Fibroblast of lung (primary cell): ENCODE measurements at regions not wholly inside any gene's neighbourhood (a gene's known extent, or its start where the extent isn't known, plus 50 kb on each side); places are given as distances from the start of the nearest gene placed in this dataset.

Experiments used
- DNase-seq, 2 donors: peaks; one replicate each; pipeline versions ENCODE4 v3.0.0 to v3.0.0-alpha.2; 2010; ENCODE audit warnings: low read depth in 2 of 2
- H2AFZ ChIP-seq: 2 replicates; pipeline ENCODE4 v1.5.1; 2012; ENCODE audit warnings: low read length, control low read depth, inconsistent platforms
- H3K27ac ChIP-seq: 2 replicates; pipeline ENCODE4 v1.5.1; 2011; ENCODE audit warnings: low read length, control low read depth; ENCODE audit not compliant: insufficient read depth
- H3K27me3 ChIP-seq: 2 replicates; pipeline ENCODE4 v1.5.1; 2011; ENCODE audit warnings: mild to moderate bottlenecking, low read length; ENCODE audit not compliant: control insufficient read depth, insufficient read depth
- H3K36me3 ChIP-seq: 2 replicates; pipeline ENCODE4 v1.5.1; 2011; ENCODE audit warnings: low read length; ENCODE audit not compliant: control insufficient read depth, insufficient read depth
- H3K4me1 ChIP-seq: 2 replicates; pipeline ENCODE4 v1.5.1; 2011; ENCODE audit warnings: low read length; ENCODE audit not compliant: control insufficient read depth, insufficient read depth; ENCODE audit errors: extremely low read depth
- H3K4me2 ChIP-seq: 2 replicates; pipeline ENCODE4 v1.5.1; 2011; ENCODE audit warnings: low read length, control low read depth; ENCODE audit not compliant: insufficient read depth; ENCODE audit errors: extremely low read depth
- H3K4me3 ChIP-seq, 4 experiments: fragments of 200-600 bp in 1 of 4; sonication (generic) in 1 of 4; replicated peaks in 1 of 4; 2 replicates each; pipeline ENCODE4 v1.5.1; 2011 to 2016; ENCODE audit warnings: low read length in 4 of 4, low read depth in 3 of 4, mild to moderate bottlenecking in 3 of 4, control low read depth in 2 of 4, inconsistent platforms in 1 of 4, mixed read lengths in 1 of 4; ENCODE audit not compliant: insufficient read depth in 1 of 4; ENCODE audit errors: control extremely low read depth in 1 of 4
- H3K79me2 ChIP-seq: 2 replicates; pipeline ENCODE4 v1.5.1; 2012; ENCODE audit warnings: mild to moderate bottlenecking, low read length, inconsistent platforms; ENCODE audit not compliant: control insufficient read depth, insufficient read depth
- H3K9ac ChIP-seq: 2 replicates; pipeline ENCODE4 v1.5.1; 2011; ENCODE audit warnings: mild to moderate bottlenecking, low read length, control low read depth; ENCODE audit not compliant: insufficient read depth
- H3K9me3 ChIP-seq: 2 replicates; pipeline ENCODE4 v1.5.1; 2012; ENCODE audit warnings: low read depth, low read length; ENCODE audit not compliant: control insufficient read depth, insufficient read depth
- H4K20me1 ChIP-seq: 2 replicates; pipeline ENCODE4 v1.5.1; 2011; ENCODE audit warnings: low read length; ENCODE audit not compliant: control insufficient read depth, insufficient read depth; ENCODE audit errors: extremely low read depth
- EZH2 ChIP-seq: IDR thresholded peaks from 2 replicates; pipeline ENCODE4 v1.5.1; 2012; ENCODE audit warnings: low read length, control low read depth, mild to moderate bottlenecking; ENCODE audit errors: missing control alignments
- TF ChIP-seq, protein P1 (sequence below), 2 donors: IDR thresholded peaks in 1 of 2; conservative IDR thresholded peaks in 1 of 2; 1 replicate in 1 of 2; 2 replicates in 1 of 2; pipeline ENCODE4 v1.5.1; 2011 to 2012; ENCODE audit warnings: low read length in 2 of 2, control low read depth in 1 of 2, inconsistent platforms in 1 of 2, low read depth in 1 of 2, mild to moderate bottlenecking in 1 of 2

DNA sequence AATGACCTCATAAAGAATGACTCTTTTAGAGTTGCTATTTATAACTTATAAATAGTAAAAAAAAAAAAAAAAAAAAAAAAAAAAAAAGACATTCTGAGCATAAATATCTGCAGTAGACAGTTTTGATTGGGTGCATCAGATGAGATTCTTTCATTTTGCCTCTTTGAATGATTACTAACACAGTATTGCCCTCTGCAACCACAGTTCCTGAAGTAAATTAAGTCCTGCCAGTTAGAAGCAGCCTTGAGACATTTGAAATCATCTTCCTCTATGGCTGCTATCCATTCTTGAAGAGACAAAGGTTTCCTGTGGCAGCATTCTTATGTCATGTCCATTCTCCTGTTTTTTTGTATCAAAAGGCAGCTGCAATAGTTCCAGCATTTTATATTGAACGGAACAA, 892.4 kb upstream of the MIR17HG start:
- no peak for DNase-seq
- TF ChIP-seq, protein P1, sequence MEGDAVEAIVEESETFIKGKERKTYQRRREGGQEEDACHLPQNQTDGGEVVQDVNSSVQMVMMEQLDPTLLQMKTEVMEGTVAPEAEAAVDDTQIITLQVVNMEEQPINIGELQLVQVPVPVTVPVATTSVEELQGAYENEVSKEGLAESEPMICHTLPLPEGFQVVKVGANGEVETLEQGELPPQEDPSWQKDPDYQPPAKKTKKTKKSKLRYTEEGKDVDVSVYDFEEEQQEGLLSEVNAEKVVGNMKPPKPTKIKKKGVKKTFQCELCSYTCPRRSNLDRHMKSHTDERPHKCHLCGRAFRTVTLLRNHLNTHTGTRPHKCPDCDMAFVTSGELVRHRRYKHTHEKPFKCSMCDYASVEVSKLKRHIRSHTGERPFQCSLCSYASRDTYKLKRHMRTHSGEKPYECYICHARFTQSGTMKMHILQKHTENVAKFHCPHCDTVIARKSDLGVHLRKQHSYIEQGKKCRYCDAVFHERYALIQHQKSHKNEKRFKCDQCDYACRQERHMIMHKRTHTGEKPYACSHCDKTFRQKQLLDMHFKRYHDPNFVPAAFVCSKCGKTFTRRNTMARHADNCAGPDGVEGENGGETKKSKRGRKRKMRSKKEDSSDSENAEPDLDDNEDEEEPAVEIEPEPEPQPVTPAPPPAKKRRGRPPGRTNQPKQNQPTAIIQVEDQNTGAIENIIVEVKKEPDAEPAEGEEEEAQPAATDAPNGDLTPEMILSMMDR (conservative IDR thresholded peaks at IDR 0.05 in 1 of 2, IDR thresholded peaks at IDR 0.05 in 1 of 2; ENCODE audit: low read depth in 1 of 2, low read length in 2 of 2), result no peak
- TF ChIP-seq EZH2, result no peak
- Histone ChIP-seq H3K27me3 (no peaks in the 10 kb centered on the region), H3K36me3 (no peaks in the 10 kb centered on the region), H3K27ac (no peak overlapping the region), H3K4me1 (no peaks in the 10 kb centered on the region), H3K4me2 (no peak overlapping the region), H4K20me1 (no peaks in the 10 kb centered on the region), H3K79me2 (no peaks in the 10 kb centered on the region), H3K9me3 (no peaks in the 10 kb centered on the region), H2AFZ (no peak overlapping the region), H3K4me3 (no peak overlapping the region), H3K9ac (no peak overlapping the region)

DNA sequence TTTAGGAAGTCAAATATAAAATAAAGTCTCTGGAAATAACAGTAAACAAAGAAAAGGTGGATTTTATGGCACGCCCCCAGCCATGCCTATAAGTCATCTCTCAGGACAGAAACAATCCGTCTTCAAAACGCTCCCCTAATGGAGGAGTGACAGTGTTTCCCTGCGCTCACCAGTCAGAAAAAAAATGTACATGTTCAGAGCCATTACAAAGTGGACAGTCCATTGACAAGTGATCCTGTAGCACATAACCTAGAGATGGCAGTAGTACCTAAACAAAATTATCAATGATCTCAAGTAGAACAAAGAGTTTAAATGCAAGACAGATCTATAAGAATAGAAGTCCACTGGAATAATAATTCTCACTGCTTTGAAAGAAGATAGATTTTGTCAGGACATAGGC, 891.7 kb upstream of the MIR17HG start:
- Histone ChIP-seq H2AFZ (no peak overlapping the region), H3K27me3 (no peaks in the 10 kb centered on the region), H4K20me1 (no peaks in the 10 kb centered on the region), H3K4me2 (no peak overlapping the region), H3K4me1 (no peaks in the 10 kb centered on the region), H3K9me3 (no peaks in the 10 kb centered on the region), H3K4me3 (no peak overlapping the region), H3K36me3 (no peaks in the 10 kb centered on the region), H3K27ac (no peak overlapping the region), H3K9ac (no peak overlapping the region), H3K79me2 (no peaks in the 10 kb centered on the region)
- no peak for TF ChIP-seq EZH2
- TF ChIP-seq, protein P1 (conservative IDR thresholded peaks at IDR 0.05 in 1 of 2, IDR thresholded peaks at IDR 0.05 in 1 of 2; ENCODE audit: low read depth in 1 of 2, low read length in 2 of 2), result no peak
- peak; percentile 3 to 10 for DNase-seq

DNA sequence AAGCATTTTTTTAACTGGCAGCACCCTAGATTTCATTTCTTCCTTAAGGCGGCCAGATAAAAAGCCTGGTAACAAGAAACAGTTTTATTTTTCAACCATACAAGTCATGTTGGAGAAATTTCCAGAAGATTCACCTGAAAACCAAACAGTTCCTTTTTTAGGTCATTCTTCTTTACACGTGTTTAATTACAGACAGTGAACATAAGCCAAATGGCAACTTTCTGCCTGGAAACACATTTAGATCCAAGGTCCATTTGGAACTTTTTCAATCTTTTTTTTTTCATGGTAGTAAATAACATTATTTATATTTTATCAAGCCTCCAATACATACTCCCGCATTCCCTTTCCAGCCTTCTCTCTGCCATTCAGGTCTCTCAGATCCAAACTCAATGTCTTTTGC, 886.1 kb upstream of the MIR17HG start:
- TF ChIP-seq, protein P1 (conservative IDR thresholded peaks at IDR 0.05 in 1 of 2, IDR thresholded peaks at IDR 0.05 in 1 of 2; ENCODE audit: low read depth in 1 of 2, low read length in 2 of 2), result no peak
- no peak for TF ChIP-seq EZH2
- H4K20me1 ChIP-seq, result no peaks in the 10 kb centered on the region
- no peak overlapping the region for H3K4me2 ChIP-seq
- H2AFZ ChIP-seq, result no peak overlapping the region
- H3K9ac ChIP-seq, result no peak overlapping the region
- no peaks in the 10 kb centered on the region for H3K27me3 ChIP-seq
- H3K79me2 ChIP-seq, result no peaks in the 10 kb centered on the region
- DNase-seq, result no peak
- H3K36me3 ChIP-seq, result no peaks in the 10 kb centered on the region
- H3K9me3 ChIP-seq, result no peaks in the 10 kb centered on the region
- no peak overlapping the region for H3K27ac ChIP-seq
- H3K4me3 ChIP-seq, result no peak overlapping the region
- no peaks in the 10 kb centered on the region for H3K4me1 ChIP-seq
